ENCODE measurements at regions not wholly inside any gene's neighbourhood (a gene's known extent, or its start where the extent isn't known, plus 50 kb on each side); places are given as distances from the start of the nearest gene placed in this dataset.
"Not testable (repeated sequence)": the region's sequence is repeated elsewhere in the genome, so short reads cannot be mapped to it uniquely, and the experiment has no call there.

DNA sequence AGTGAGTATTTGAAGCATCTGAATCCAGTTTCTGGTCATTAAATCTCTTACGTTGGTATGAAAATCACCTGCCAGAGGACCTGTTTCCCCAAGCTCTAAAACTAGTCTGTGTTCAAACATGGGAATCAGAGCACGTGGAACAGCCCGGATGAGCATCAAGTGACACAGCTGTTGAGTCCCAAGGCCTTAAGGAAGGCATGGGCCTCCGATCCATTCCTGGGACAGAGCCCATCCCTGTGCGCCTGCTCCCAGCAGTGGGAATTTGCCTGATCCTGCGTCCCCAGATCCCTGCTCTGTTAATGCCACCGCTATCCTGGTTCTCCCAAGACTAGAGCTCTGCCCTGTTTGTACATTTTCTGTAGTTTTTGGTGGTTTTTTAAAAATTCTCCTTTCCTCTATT is 68.4 kb upstream of the FBXO28 start:
- H3K4me1 ChIP-seq: no peaks in the 10 kb centered on the region
- H3K27me3 ChIP-seq: no peaks in the 10 kb centered on the region
- H3K27ac ChIP-seq: no peak overlapping the region
- H3K4me3 ChIP-seq (replicated peaks in 1 of 3): no peak overlapping the region
- 76 to 80% methylated on average over 7 of the region's 7 CpGs for WGBS, 2 donors
- TF ChIP-seq, protein P1, sequence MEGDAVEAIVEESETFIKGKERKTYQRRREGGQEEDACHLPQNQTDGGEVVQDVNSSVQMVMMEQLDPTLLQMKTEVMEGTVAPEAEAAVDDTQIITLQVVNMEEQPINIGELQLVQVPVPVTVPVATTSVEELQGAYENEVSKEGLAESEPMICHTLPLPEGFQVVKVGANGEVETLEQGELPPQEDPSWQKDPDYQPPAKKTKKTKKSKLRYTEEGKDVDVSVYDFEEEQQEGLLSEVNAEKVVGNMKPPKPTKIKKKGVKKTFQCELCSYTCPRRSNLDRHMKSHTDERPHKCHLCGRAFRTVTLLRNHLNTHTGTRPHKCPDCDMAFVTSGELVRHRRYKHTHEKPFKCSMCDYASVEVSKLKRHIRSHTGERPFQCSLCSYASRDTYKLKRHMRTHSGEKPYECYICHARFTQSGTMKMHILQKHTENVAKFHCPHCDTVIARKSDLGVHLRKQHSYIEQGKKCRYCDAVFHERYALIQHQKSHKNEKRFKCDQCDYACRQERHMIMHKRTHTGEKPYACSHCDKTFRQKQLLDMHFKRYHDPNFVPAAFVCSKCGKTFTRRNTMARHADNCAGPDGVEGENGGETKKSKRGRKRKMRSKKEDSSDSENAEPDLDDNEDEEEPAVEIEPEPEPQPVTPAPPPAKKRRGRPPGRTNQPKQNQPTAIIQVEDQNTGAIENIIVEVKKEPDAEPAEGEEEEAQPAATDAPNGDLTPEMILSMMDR (IDR thresholded peaks at IDR 0.05): no peak
- TF ChIP-seq POLR2A (IDR thresholded peaks at IDR 0.05): no peak
- H3K36me3 ChIP-seq: no peaks in the 10 kb centered on the region
- intact Hi-C loops (cut with DNase I): no loop called here
- no peaks in the 10 kb centered on the region for H3K9me3 ChIP-seq
- no peak for DNase-seq

DNA sequence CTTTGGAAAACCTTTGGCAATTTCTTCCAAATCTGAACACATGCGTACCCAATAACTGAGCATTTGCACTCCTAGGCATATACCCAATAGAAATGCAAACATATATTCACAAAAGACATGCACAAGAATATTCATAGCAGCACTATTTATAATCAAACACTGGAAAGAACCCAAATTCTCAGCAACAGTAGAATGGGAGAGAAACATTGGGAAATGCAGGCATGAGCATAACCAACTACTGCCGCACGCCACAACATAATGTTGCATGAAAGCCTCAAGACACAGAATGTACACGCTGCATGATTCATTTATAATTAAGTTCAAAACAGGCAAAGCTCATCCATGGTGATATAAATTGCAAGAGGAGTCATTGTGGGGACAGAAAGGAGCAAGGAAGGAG is 69.5 kb upstream of the FBXO28 start:
- no peaks in the 10 kb centered on the region for H3K27me3 ChIP-seq
- WGBS, 2 donors: 93 to 96% methylated on average over 4 of the region's 4 CpGs
- no peak overlapping the region for H3K4me3 ChIP-seq (replicated peaks in 1 of 3)
- no peaks in the 10 kb centered on the region for H3K4me1 ChIP-seq
- H3K36me3 ChIP-seq: no peaks in the 10 kb centered on the region
- no peaks in the 10 kb centered on the region for H3K9me3 ChIP-seq
- H3K27ac ChIP-seq: no peak overlapping the region
- TF ChIP-seq, protein P1 (IDR thresholded peaks at IDR 0.05): no peak
- no peak for TF ChIP-seq POLR2A (IDR thresholded peaks at IDR 0.05)
- intact Hi-C loops (cut with DNase I): no loop called here
- DNase-seq: no peak

DNA sequence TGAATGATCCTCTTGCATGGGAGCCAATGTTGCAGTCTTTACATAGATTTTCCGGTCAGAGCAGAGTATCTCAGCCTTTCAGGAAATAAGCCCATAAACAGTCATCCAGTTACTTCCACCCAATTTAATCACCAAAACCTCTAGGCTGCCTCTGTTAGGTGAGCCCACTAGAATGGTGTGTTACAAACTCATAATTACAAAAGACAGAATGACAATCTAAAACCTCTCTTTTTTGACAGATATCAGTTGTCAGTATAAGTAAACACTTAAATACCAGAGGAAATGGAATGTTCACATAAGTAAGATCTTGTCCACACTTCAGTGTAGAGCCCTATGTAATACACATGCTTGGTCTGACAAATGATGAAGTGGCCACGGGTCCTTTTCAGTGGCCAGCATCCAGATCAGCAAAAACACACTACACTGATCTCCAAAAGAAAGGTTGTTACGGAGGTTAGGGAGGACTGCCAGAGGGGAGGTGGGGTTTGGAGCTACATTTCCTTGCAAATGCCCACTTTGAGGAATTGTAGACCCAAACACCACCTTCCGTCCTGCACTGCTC is 71.3 kb upstream of the FBXO28 start:
- intact Hi-C loops (cut with DNase I): no loop called here
- H3K4me1 ChIP-seq: no peaks in the 10 kb centered on the region
- TF ChIP-seq, protein P1 (IDR thresholded peaks at IDR 0.05): no peak
- no peak for TF ChIP-seq POLR2A (IDR thresholded peaks at IDR 0.05)
- no peaks in the 10 kb centered on the region for H3K9me3 ChIP-seq
- no peak overlapping the region for H3K4me3 ChIP-seq (replicated peaks in 1 of 3)
- H3K27me3 ChIP-seq: no peaks in the 10 kb centered on the region
- no peak for DNase-seq
- no peak overlapping the region for H3K27ac ChIP-seq
- no peaks in the 10 kb centered on the region for H3K36me3 ChIP-seq
- 52 to 54% methylated on average over 4 of the region's 4 CpGs for WGBS, 2 donors

DNA sequence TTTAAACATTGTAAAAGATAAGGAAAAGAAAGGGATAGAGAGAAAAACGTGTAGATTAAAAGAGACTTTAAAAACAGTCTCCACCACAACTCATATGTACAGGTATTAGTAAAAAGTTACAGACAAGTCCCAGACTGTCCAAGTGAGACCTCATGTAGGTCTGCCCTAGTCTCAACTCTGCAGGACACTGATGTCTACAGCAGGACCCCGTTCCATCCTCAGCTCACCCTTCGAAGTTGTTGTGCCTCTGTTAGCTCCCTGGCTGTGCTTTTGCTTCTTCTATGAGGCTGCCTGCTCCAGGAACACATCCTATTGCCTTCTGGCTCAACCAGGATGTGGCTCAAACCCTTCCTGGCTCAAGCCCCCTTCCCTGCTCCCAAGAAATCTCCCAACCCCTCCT is 72.9 kb upstream of the FBXO28 start:
- intact Hi-C loops (cut with DNase I): no loop called here
- no peaks in the 10 kb centered on the region for H3K9me3 ChIP-seq
- H3K27ac ChIP-seq: no peak overlapping the region
- WGBS, 2 donors: 53 to 65% methylated on average over 3 of the region's 3 CpGs
- DNase-seq: no peak
- H3K4me3 ChIP-seq (replicated peaks in 1 of 3): no peak overlapping the region
- no peak for TF ChIP-seq POLR2A (IDR thresholded peaks at IDR 0.05)
- TF ChIP-seq, protein P1 (IDR thresholded peaks at IDR 0.05): no peak
- H3K27me3 ChIP-seq: no peaks in the 10 kb centered on the region
- H3K4me1 ChIP-seq: no peaks in the 10 kb centered on the region
- H3K36me3 ChIP-seq: no peaks in the 10 kb centered on the region

DNA sequence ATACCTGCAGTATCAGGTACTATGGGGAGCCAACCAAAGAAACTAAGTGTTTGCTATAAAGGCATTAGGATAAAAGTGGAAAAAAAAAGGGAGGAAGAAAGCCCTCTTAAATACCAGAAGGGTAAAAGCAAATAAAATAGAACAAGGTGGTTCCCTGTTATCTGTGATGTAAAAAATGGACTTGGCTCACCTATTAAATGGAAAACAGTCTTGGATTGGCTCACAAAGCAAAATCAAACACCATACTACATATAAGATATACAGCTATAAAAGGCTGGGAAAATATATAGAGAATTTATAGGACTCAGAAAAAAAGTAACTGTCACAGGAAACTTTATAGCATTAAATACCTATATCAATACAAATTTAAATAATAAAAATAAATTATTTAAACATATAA is 73.5 kb upstream of the FBXO28 start:
- intact Hi-C loops (cut with DNase I); H3K4me3 ChIP-seq (replicated peaks in 1 of 3); H3K36me3 ChIP-seq; H3K4me1 ChIP-seq; H3K9me3 ChIP-seq; DNase-seq; H3K27ac ChIP-seq; H3K27me3 ChIP-seq: not testable (repeated sequence)

DNA sequence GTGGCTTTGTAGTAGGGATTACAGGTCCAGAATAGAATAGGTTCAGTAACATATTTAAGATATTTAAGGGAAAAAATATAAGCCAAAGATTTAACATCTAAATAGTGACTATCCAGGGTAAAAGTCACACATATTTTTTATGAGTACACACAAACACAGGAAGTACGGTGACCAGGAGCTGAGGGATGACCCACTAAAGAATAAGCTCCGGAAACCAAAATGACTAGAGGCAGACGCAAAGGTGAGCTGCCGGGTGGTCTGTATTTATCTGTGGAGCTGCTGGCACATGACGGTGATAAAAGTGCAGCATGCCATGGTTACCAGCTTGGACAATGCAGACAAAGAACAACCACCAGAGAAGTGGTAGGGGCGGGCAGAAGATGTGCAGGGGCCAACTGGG is 73.9 kb upstream of the FBXO28 start:
- 76 to 85% methylated on average over 6 of the region's 6 CpGs for WGBS, 2 donors
- H3K36me3 ChIP-seq; intact Hi-C loops (cut with DNase I); H3K27me3 ChIP-seq; H3K9me3 ChIP-seq; H3K27ac ChIP-seq; H3K4me1 ChIP-seq; H3K4me3 ChIP-seq (replicated peaks in 1 of 3); DNase-seq: not testable (repeated sequence)

DNA sequence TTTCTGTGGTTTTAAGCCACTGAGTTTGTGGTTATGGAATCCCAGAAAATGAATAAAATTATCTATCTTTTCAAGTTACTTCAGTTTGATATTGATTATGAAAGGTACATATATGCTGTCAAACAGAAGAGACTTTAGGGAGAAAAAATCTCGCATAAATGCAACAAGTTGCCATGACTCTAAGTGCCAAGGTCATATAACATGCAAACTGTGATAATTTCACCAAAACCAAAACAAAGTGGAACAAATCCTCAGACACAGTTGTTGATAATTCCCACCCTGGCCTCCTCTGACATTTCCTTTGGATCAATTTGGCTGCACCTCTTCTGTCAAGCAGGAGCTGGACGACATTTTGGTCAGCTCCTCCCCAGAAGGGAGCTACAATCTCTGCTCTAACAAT is 75.1 kb upstream of the FBXO28 start:
- H3K27ac ChIP-seq; DNase-seq; H3K4me1 ChIP-seq; H3K36me3 ChIP-seq; intact Hi-C loops (cut with DNase I); H3K9me3 ChIP-seq; H3K4me3 ChIP-seq (replicated peaks in 1 of 3); H3K27me3 ChIP-seq: not testable (repeated sequence)
- 81 to 88% methylated on average over 2 of the region's 2 CpGs for WGBS, 2 donors

DNA sequence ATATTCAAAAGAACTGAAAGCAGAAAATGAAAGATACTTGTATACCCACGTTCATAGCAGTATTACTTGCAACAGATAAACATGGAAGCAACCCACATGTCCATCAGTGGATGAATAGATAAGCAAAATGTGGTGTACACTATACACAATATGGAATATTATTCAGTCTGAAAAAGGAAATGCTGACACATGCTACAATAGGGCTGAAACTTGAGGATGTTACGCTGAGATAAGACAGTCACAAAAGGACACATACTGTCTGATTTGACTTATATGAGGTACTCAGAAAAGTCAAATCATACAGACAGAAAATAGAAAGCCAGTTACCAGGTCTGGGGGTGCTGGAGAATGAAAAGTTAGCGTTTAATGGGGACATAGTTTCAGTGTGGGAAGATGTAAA is 76.5 kb upstream of the FBXO28 start:
- 83 to 92% methylated on average over 2 of the region's 3 CpGs for WGBS, 2 donors
- DNase-seq; H3K4me3 ChIP-seq (replicated peaks in 1 of 3): not testable (repeated sequence)

DNA sequence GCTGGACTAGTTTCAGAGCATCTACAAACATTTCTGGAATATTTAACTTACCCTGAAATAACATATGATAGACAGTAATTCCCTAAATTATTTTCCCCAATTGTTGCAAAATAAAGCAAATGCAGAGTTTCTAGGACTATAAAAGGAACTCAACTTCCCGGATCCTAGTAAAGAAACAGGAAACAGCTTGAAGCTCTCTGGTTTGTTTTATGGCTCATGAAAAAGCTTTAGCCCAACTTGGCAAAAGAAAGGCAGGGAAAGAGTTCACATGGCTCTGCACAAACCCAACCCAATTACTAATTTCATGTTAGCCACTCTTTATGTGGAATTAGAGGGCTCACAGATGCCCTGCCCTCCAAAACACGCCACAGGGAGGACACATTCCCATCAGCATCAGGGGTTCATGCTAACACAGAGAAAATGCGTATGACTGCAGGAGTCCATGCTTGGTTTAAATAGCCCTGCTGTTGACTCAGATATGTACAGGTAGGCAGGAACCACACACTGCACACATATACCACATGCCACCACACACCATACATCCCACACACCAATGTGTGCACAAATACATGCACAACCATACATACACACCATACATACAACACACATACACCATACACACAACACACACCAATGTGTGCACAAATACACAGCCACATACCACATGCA is 81.2 kb upstream of the FBXO28 start:
- H3K36me3 ChIP-seq; H3K27me3 ChIP-seq; H3K27ac ChIP-seq; intact Hi-C loops (cut with DNase I); H3K9me3 ChIP-seq; H3K4me3 ChIP-seq (replicated peaks in 1 of 3); H3K4me1 ChIP-seq; DNase-seq: not testable (repeated sequence)
- WGBS, 2 donors: 0 to 17% methylated on average over 1 of the region's 3 CpGs

More for the DNA sequence above, 76.5 kb upstream of the FBXO28 start:
- H3K36me3 ChIP-seq; intact Hi-C loops (cut with DNase I); H3K9me3 ChIP-seq; H3K4me1 ChIP-seq; H3K27ac ChIP-seq; H3K27me3 ChIP-seq: not testable (repeated sequence)
